ENCODE measurements at regions not wholly inside any gene's neighbourhood (a gene's known extent, or its start where the extent isn't known, plus 50 kb on each side); places are given as distances from the start of the nearest gene placed in this dataset.

GRCh38 chr15:36400936-36401585, 178.4 kb upstream of the CDIN1 start:
- no peak overlapping the region for H3K4me3 ChIP-seq
- no peak overlapping the region for H3K27ac ChIP-seq

DNA sequence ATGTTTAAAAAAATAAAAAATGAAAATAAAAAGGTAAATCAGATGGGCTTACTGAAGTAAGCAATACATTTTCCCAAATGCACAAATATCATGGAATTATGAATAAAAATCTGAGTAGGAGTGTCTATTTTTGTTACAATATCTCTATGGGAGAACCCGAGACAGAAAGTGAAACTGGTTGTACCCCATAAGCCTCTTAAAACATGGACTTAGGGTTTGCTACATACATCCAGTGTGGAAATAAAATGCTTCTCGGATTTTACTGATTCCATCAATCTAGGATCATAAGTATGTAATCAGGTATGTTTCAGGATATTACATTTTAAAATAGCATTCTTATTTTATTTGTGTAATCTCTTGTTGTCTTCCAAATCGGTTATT, 177.8 kb upstream of the CDIN1 start:
- Histone ChIP-seq H3K4me3 (no peak overlapping the region), H3K27ac (no peak overlapping the region)

DNA sequence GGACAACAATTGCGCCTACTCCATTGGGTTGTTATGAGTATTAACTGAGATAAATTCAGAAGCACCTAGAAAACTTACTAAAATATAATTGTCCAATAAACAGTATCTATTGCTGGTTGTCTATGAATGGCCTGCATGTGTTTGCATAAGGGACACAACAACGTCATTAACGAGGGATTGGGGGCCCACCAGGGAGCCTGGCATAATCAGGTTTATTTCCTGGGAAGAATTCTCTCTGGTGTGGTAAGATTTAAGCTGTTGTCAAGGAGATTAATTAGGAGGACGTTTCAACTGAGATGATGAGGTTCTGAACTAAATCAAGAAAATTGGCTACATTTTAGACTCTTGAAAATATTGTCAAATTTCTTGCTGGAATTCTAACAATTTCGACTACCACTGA, 176.1 kb upstream of the CDIN1 start:
- H3K4me3 ChIP-seq: no peak overlapping the region
- H3K27ac ChIP-seq: no peak overlapping the region

DNA sequence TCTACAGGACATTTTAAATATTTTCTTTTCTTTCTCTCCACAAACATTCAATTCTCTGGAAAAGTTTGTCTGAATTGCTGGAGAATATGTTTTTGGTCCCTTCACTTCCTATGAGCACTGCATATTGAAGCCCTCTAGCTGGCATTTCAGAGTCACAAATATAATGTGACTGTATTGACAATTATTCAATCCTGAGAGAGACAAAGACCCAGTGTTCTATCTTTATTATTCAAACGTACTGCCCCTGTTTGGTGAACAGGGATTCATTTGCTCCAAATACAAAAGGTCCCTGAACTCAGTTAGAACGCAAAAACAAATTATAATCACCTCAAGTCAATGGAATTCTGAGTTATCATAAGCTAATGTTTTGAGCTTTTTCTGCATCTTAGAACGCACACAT, 173.1 kb upstream of the CDIN1 start:
- Histone ChIP-seq H3K4me3 (no peak overlapping the region), H3K27ac (no peak overlapping the region)

DNA sequence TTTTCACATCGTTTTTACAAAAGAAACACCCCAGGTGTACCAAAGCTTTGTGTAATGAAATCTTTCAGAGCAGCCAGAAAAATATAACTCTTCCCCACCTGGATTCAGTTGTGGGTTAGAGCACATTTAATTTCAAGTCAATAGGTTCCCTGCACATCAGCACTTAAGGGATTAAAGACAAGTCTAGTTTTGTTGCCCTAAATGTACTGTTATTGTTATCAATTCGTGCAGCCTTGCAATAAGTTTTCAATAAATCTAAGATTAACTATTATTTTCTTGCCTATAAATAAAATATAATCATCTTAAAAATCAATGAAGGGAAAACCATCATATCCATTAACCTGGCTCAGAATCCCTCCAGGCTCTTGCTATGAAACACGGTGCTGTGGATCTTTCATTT, 172.5 kb upstream of the CDIN1 start:
- no peak overlapping the region for H3K4me3 ChIP-seq
- no peak overlapping the region for H3K27ac ChIP-seq

DNA sequence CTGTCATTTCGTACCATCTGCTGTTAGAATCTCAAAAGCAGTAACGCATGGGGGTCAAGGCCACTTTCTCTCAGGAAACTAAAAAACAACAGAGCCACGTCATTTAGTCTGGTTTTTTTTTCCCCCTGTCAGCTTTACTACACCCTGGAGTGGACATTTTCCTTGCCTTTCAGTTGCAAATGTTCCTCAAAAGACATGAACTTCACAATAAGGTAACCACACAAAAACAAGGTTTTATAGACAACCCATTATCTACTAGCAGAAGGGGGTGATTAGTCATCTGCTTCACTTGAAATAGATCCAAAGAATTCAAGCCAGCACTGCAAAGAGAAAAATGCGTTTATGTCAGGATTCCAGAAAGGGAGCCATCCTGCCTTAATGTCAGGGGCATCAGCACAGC, 171.8 kb upstream of the CDIN1 start:
- Histone ChIP-seq H3K4me3 (no peak overlapping the region), H3K27ac (no peak overlapping the region)

DNA sequence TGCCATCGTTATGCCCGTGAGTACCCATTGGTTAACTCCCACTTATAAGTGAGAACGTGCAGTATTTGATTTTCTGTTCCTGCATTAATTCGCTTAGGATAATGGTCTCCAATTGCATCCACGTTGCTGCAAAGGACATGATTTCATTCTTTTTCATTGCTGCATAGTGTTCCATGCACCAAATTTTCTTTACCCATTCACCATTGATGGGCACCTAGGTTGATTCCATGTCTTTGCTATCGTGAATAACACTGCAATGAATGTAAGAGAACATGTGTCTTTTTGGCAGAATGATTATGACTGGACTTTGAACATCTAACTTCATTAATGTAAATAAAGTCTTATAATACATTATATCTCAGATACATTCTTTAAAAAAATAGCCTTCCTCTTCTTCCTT, 169.6 kb upstream of the CDIN1 start:
- Histone ChIP-seq H3K4me3 (no peak overlapping the region), H3K27ac (no peak overlapping the region)

DNA sequence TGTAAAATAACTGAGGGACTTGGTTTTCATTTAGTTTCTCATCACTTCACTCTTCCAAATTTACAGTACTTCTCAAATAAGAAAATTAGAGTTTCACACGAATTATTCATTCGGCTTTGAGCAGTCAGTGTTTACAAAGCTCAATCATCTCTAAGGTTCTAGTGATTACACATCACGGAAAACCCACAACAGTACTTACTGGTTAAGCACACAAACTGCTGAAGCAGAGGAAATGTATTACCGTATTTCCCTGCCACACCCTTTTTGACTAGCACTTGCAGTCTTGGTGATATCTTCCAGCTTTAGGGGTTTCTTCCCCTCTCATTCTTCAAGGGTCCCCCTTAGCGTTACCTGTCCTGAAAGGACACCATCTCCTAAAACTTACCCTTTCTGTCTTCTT, 164.8 kb upstream of the CDIN1 start:
- no peak overlapping the region for H3K27ac ChIP-seq
- H3K4me3 ChIP-seq: no peak overlapping the region

GRCh38 chr15:36415643-36416042, 163.8 kb upstream of the CDIN1 start:
- no peak overlapping the region for H3K4me3 ChIP-seq

GRCh38 chr15:36422631-36423030, 156.8 kb upstream of the CDIN1 start:
- Histone ChIP-seq H3K27ac (no peak overlapping the region), H3K4me3 (no peak overlapping the region)

More at GRCh38 chr15:36415643-36416042, 163.8 kb upstream of the CDIN1 start:
- no peak overlapping the region for H3K27ac ChIP-seq

- H3K27ac ChIP-seq: no peak overlapping the region
- no peak overlapping the region for H3K4me3 ChIP-seq
These were observed 152.7 kb upstream of the CDIN1 start for GRCh38 chr15:36426691-36427090.

DNA sequence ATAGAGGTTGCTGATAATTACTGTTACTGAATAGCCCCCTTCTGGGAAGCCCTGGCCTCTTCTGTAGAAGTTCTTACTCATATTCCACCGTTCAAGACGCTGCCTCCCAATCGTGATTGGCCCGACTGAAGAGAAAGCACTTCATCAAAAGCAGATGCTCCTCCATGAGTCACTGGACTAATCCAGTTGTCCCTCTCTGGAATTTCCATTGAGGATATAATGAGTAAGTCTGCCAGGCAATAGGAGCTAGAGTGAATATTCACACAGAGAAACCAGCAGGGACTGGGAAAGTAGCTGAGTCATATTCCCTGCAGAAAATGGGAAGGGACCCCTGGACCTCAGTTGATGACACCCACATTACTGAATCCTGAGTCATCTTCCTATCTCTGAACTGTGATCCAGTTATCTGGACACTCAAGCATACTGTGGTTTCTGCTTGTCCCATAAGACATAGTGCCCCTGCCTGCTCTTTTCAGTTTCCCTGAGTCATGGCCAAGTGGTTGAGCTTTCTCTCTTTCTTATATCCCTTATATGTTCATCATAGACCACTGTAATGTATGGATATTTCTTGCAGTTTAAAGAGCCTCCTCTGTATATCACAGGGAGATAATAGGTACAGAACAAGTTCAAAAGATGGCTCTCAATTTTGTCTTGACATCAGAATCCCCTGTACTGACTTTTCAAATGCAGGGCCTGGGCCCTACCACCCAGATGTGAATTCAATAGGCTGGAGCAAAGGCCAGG, 151.2 kb upstream of the CDIN1 start:
- Histone ChIP-seq H3K27ac (peak overlapping the region in 7 of 21 experiments; percentile 7 to 72 (median 61)), H3K4me3 (no peak overlapping the region)

- no peak overlapping the region for H3K27ac ChIP-seq
- H3K4me3 ChIP-seq: no peak overlapping the region
These were observed 149.7 kb upstream of the CDIN1 start for GRCh38 chr15:36429707-36430106.

GRCh38 chr15:36430280-36430679, 149.1 kb upstream of the CDIN1 start:
- no peak overlapping the region for H3K27ac ChIP-seq
- no peak overlapping the region for H3K4me3 ChIP-seq

GRCh38 chr15:36430726-36431265, 148.6 kb upstream of the CDIN1 start:
- Histone ChIP-seq H3K4me3 (no peak overlapping the region), H3K27ac (no peak overlapping the region)

DNA sequence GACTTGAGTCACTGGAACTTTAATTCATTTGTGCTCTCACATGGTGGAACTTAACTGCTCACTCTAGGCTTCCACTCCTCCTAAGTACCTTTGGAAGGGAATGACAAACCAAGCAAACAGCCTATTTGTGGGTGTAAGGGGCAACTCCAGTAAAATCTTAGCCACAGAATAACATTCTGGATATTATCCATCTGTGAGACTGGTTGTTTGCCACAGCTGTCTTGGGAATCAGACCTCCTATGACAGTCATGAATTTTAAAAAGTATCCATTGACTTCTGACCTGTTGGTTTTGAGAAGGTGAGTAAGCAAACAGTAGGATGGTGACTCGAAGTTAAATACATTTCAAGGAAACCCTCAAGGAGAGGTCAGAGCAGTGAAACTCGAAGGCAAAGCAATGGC, 147.3 kb upstream of the CDIN1 start:
- Histone ChIP-seq H3K4me3 (no peak overlapping the region), H3K27ac (no peak overlapping the region)

- H3K27ac ChIP-seq: no peak overlapping the region
- no peak overlapping the region for H3K4me3 ChIP-seq
These were observed 145.2 kb upstream of the CDIN1 start for GRCh38 chr15:36434177-36434576.

- no peak overlapping the region for H3K27ac ChIP-seq
- no peak overlapping the region for H3K4me3 ChIP-seq
These were observed 140.9 kb upstream of the CDIN1 start for GRCh38 chr15:36438499-36438898.

- H3K4me3 ChIP-seq: no peak overlapping the region
- peak overlapping the region in 2 of 21 experiments; percentile 7 to 14 for H3K27ac ChIP-seq
These were observed 132.1 kb upstream of the CDIN1 start for GRCh38 chr15:36447373-36447772.

DNA sequence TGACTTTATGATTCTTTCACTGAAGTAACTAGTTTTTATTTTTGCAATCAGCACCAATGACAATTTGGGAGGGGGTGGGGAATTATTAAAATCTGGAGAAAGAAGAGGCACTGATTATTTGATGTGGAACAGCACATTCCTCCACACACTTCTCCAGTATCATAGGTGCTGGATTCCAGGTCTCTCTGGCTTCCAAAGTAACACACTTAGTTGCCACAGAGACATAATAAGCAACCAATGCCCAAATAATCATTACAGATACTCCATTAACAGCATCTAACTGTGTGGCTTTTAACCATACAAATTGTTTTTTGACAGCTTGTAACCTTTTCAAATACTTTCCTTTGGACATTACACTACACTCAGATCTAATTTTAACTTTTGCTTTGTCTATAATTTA, 131.0 kb upstream of the CDIN1 start:
- Histone ChIP-seq H3K4me3 (no peak overlapping the region), H3K27ac (no peak overlapping the region)

- Histone ChIP-seq H3K4me3 (no peak overlapping the region), H3K27ac (no peak overlapping the region)
These were observed 130.3 kb upstream of the CDIN1 start for GRCh38 chr15:36449084-36449661.
